Sigmoid colon (tissue), 3 donors: ENCODE measurements at regions not wholly inside any gene's neighbourhood (a gene's known extent, or its start where the extent isn't known, plus 50 kb on each side); places are given as distances from the start of the nearest gene placed in this dataset.

Experiments
- CTCF ChIP-seq, 4 experiments: fragments of 450-650 bp in 3 of 4; fragments of 200-600 bp in 1 of 4; IDR thresholded peaks; one replicate each; pipeline ENCODE4 v1.5.1; 2016 to 2019; ENCODE audit warnings: antibody characterized with exemption in 4 of 4, mild to moderate bottlenecking in 3 of 4, moderate library complexity in 2 of 4
- POLR2A ChIP-seq, 2 donors: fragments of 450-650 bp; IDR thresholded peaks; one replicate each; pipeline ENCODE4 v1.6.1; 2016; ENCODE audit warnings: antibody characterized with exemption in 2 of 2, mild to moderate bottlenecking in 2 of 2, moderate library complexity in 2 of 2

GRCh38 chr17:79668344-79669250 is 57.7 kb upstream of the RBFOX3 start:
- TF ChIP-seq CTCF (IDR thresholded peaks at IDR 0.05): no peak
- no peak for TF ChIP-seq POLR2A (IDR thresholded peaks at IDR 0.05)
